Endothelial cell of umbilical vein (primary cell): ENCODE measurements at regions not wholly inside any gene's neighbourhood (a gene's known extent, or its start where the extent isn't known, plus 50 kb on each side); places are given as distances from the start of the nearest gene placed in this dataset.

Source experiments
- CTCF ChIP-seq, 2 donors: IDR thresholded peaks; 1 replicate in 1 of 2; 2 replicates in 1 of 2; pipeline ENCODE4 v1.5.1; 2011; ENCODE audit warnings: low read length in 2 of 2, mild to moderate bottlenecking in 2 of 2, moderate library complexity in 2 of 2, control low read depth in 1 of 2, inconsistent platforms in 1 of 2, low read depth in 1 of 2; ENCODE audit not compliant: insufficient read depth in 1 of 2; ENCODE audit errors: extremely low read depth in 1 of 2
- EZH2 ChIP-seq: IDR thresholded peaks from 2 replicates; pipeline ENCODE4 v1.6.1; 2012; ENCODE audit warnings: borderline replicate concordance, low read depth, mild to moderate bottlenecking, moderate library complexity, low read length, inconsistent platforms; ENCODE audit not compliant: severe bottlenecking
- GATA2 ChIP-seq: IDR thresholded peaks from 2 replicates; pipeline ENCODE4 v1.7.0; 2011; ENCODE audit warnings: low read depth, mild to moderate bottlenecking, moderate library complexity, mixed read lengths, low read length; ENCODE audit not compliant: insufficient read length, insufficient read depth
- JUN ChIP-seq: IDR thresholded peaks from 2 replicates; pipeline ENCODE4 v1.6.1; 2011; ENCODE audit warnings: borderline replicate concordance, low read depth; ENCODE audit not compliant: insufficient read length, insufficient read depth
- MAX ChIP-seq: IDR thresholded peaks from 2 replicates; pipeline ENCODE4 v1.6.1; 2011; ENCODE audit not compliant: insufficient read depth, insufficient read length
- POLR2A ChIP-seq: IDR thresholded peaks from 2 replicates; pipeline ENCODE4 v1.6.1; 2012; ENCODE audit warnings: low read depth, mild to moderate bottlenecking, control low read depth, low read length
- POLR2AphosphoS5 ChIP-seq: IDR thresholded peaks from 2 replicates; pipeline ENCODE4 v1.6.1; 2012; ENCODE audit warnings: low read depth, mild to moderate bottlenecking, control low read depth, low read length, moderate library complexity; ENCODE audit not compliant: insufficient read depth

- TF ChIP-seq CTCF (IDR thresholded peaks at IDR 0.05; ENCODE audit: extremely low read depth in 1 of 2, insufficient read depth in 1 of 2, low read depth in 1 of 2, low read length in 2 of 2) (no peak), POLR2A (no peak), MAX (no peak), EZH2 (no peak), JUN (no peak), POLR2AphosphoS5 (no peak), GATA2 (no peak)
Observed at GRCh38 chr20:24106801-24107445, 118.3 kb upstream of the GGTLC1 start.
